ENCODE measurements at regions not wholly inside any gene's neighbourhood (a gene's known extent, or its start where the extent isn't known, plus 50 kb on each side); places are given as distances from the start of the nearest gene placed in this dataset.

DNA sequence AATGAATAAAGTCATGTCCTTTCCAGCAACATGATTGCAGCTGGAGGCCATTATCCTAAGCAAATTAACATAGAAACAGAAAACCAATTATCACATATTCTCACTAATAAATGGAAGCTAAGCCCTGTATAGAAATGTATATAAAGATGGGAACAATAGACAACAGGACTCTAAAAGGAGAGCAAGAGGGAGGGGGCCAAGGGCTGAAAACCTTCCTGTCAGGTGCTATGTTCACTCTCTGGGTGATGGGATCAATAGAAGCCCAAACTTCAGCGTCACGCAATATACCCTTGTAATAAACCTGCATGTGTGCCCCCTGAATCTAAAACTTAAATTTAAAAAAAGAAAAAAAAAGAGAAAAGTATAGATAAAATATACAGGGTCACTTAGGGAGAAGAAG, 163.7 kb upstream of the ACO1 start:
- TF ChIP-seq, protein P1, sequence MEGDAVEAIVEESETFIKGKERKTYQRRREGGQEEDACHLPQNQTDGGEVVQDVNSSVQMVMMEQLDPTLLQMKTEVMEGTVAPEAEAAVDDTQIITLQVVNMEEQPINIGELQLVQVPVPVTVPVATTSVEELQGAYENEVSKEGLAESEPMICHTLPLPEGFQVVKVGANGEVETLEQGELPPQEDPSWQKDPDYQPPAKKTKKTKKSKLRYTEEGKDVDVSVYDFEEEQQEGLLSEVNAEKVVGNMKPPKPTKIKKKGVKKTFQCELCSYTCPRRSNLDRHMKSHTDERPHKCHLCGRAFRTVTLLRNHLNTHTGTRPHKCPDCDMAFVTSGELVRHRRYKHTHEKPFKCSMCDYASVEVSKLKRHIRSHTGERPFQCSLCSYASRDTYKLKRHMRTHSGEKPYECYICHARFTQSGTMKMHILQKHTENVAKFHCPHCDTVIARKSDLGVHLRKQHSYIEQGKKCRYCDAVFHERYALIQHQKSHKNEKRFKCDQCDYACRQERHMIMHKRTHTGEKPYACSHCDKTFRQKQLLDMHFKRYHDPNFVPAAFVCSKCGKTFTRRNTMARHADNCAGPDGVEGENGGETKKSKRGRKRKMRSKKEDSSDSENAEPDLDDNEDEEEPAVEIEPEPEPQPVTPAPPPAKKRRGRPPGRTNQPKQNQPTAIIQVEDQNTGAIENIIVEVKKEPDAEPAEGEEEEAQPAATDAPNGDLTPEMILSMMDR (optimal IDR thresholded peaks at IDR 0.05 in 1 of 3, IDR thresholded peaks at IDR 0.05 in 1 of 3, conservative IDR thresholded peaks at IDR 0.05 in 1 of 3; ENCODE audit: extremely low read depth in 1 of 3, insufficient read depth in 2 of 3, low read length in 3 of 3): no peak
- no peak for TF ChIP-seq EZH2 (IDR thresholded peaks at IDR 0.05; ENCODE audit: low read length)

All from keratinocyte (primary cell).